Upper lobe of left lung (tissue), 4 donors: ENCODE measurements at regions not wholly inside any gene's neighbourhood (a gene's known extent, or its start where the extent isn't known, plus 50 kb on each side); places are given as distances from the start of the nearest gene placed in this dataset.

Experiments
- POLR2A ChIP-seq, 4 donors: fragments of 450-650 bp; IDR thresholded peaks; one replicate each; pipeline ENCODE4 v1.5.1; 2016 to 2017; ENCODE audit warnings: antibody characterized with exemption in 4 of 4, mild to moderate bottlenecking in 2 of 4
- POLR2AphosphoS5 ChIP-seq, 2 donors: sonication (generic); formaldehyde crosslinking; IDR thresholded peaks; one replicate each; pipeline ENCODE4 v1.5.1; 2017; ENCODE audit warnings: antibody characterized with exemption in 2 of 2
- TF ChIP-seq, protein P1 (sequence below), 6 experiments: fragments of 450-650 bp in 4 of 6; fragments of 200-600 bp in 2 of 6; sonication (generic) in 2 of 6; IDR thresholded peaks; one replicate each; pipeline ENCODE4 v1.5.1; 2016 to 2019; ENCODE audit warnings: antibody characterized with exemption in 6 of 6

DNA sequence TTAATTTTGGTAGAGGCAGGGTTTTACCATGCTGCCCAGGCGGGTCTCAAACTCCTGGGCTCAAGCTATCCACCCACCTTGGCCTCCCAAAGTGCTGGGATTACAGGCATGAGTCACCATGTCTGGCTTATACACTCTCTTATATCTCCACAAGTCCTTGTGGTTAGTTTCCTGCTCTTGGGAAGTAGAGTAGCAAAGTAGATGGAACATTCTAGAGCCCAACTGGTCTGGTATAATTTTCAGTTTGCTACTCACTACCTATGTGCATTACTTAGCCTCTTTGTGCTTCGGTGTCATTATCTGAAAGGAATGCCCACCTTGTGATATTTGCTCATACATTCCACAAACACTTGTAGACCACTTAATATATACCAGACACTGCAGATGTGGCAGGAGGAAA is 96.6 kb upstream of the IPO9 start:
- TF ChIP-seq, protein P1, sequence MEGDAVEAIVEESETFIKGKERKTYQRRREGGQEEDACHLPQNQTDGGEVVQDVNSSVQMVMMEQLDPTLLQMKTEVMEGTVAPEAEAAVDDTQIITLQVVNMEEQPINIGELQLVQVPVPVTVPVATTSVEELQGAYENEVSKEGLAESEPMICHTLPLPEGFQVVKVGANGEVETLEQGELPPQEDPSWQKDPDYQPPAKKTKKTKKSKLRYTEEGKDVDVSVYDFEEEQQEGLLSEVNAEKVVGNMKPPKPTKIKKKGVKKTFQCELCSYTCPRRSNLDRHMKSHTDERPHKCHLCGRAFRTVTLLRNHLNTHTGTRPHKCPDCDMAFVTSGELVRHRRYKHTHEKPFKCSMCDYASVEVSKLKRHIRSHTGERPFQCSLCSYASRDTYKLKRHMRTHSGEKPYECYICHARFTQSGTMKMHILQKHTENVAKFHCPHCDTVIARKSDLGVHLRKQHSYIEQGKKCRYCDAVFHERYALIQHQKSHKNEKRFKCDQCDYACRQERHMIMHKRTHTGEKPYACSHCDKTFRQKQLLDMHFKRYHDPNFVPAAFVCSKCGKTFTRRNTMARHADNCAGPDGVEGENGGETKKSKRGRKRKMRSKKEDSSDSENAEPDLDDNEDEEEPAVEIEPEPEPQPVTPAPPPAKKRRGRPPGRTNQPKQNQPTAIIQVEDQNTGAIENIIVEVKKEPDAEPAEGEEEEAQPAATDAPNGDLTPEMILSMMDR (IDR thresholded peaks at IDR 0.05), result no peak
- TF ChIP-seq POLR2A (IDR thresholded peaks at IDR 0.05) (no peak), POLR2AphosphoS5 (IDR thresholded peaks at IDR 0.05) (no peak)
